IPS-NIHi7 (cell line): ENCODE measurements at regions not wholly inside any gene's neighbourhood (a gene's known extent, or its start where the extent isn't known, plus 50 kb on each side); places are given as distances from the start of the nearest gene placed in this dataset.
A peak's percentile ranks its signal among the peaks of the same experiment; 100 is the strongest.

Source experiments
- DNase-seq: peaks from one replicate; pipeline ENCODE4 v3.0.0; 2012; ENCODE audit warnings: mixed read lengths; ENCODE audit errors: extremely low spot score

- peak; percentile 22 for DNase-seq
These were observed 56.2 kb upstream of the GPRIN3 start for GRCh38 chr4:89363786-89364185.

- DNase-seq = no peak
These were observed 51.5 kb upstream of the GPRIN3 start for GRCh38 chr4:89358935-89359638.

- no peak for DNase-seq
These were observed 50.2 kb upstream of the GPRIN3 start for GRCh38 chr4:89357787-89358186.
